HUES64 (cell line): ENCODE measurements at regions not wholly inside any gene's neighbourhood (a gene's known extent, or its start where the extent isn't known, plus 50 kb on each side); places are given as distances from the start of the nearest gene placed in this dataset.

ENCODE experiments used
- H3K27ac ChIP-seq: 2 replicates; pipeline ENCODE4 v1.7.0; 2013; ENCODE audit warnings: low read depth, low read length, inconsistent platforms
- H3K27me3 ChIP-seq: 2 replicates; pipeline ENCODE4 v1.6.1; 2013; ENCODE audit warnings: mild to moderate bottlenecking, low read length; ENCODE audit not compliant: insufficient read depth
- H3K36me3 ChIP-seq: 2 replicates; pipeline ENCODE4 v1.6.1; 2013; ENCODE audit warnings: mild to moderate bottlenecking, low read length; ENCODE audit not compliant: insufficient read depth
- H3K4me1 ChIP-seq: 2 replicates; pipeline ENCODE4 v1.6.1; 2013; ENCODE audit warnings: mild to moderate bottlenecking, low read length, moderate library complexity; ENCODE audit not compliant: insufficient read depth
- H3K4me3 ChIP-seq: 2 replicates; pipeline ENCODE4 v1.5.1; 2013; ENCODE audit warnings: mild to moderate bottlenecking, low read length, moderate library complexity
- H3K9ac ChIP-seq: 2 replicates; pipeline ENCODE4 v1.6.1; 2013; ENCODE audit warnings: mild to moderate bottlenecking, low read depth, low read length
- H3K9me3 ChIP-seq: 2 replicates; pipeline ENCODE4 v1.6.1; 2013; ENCODE audit warnings: low read depth, low read length; ENCODE audit not compliant: insufficient read depth
- WGBS: fragments of 150-250, 120-280 bp; methylation state at CpG from one replicate; pipeline ENCODE4 v1.1.7; 2013; ENCODE audit warnings: missing lambda C conversion rate; 5-methylcytosine and 5-hydroxymethylcytosine counted together

- Histone ChIP-seq H3K9ac (no peak overlapping the region), H3K27me3 (no peaks in the 10 kb centered on the region), H3K9me3 (no peaks in the 10 kb centered on the region), H3K4me1 (peaks cover 27% of the 10 kb centered on the region), H3K27ac (no peak overlapping the region), H3K4me3 (no peak overlapping the region), H3K36me3 (no peaks in the 10 kb centered on the region)
- WGBS: 93% methylated on average over 7 of the region's 7 CpGs
Observed at GRCh38 chr13:91132786-91133185, 214.7 kb upstream of the MIR17HG start.

- no peaks in the 10 kb centered on the region for H3K9me3 ChIP-seq
- H3K4me1 ChIP-seq: peaks cover 41% of the 10 kb centered on the region
- no peak overlapping the region for H3K9ac ChIP-seq
- no peaks in the 10 kb centered on the region for H3K36me3 ChIP-seq
- no peak overlapping the region for H3K27ac ChIP-seq
- no peak overlapping the region for H3K4me3 ChIP-seq
- H3K27me3 ChIP-seq: no peaks in the 10 kb centered on the region
- WGBS: 68% methylated on average over 11 of the region's 11 CpGs
Observed at GRCh38 chr13:91133941-91134802, 213.3 kb upstream of the MIR17HG start.

- H3K9ac ChIP-seq: no peak overlapping the region
- no peak overlapping the region for H3K27ac ChIP-seq
- peaks cover 45% of the 10 kb centered on the region for H3K4me1 ChIP-seq
- H3K27me3 ChIP-seq: no peaks in the 10 kb centered on the region
- no peak overlapping the region for H3K4me3 ChIP-seq
- 96% methylated on average over 2 of the region's 2 CpGs for whole genome bisulfite sequencing
- H3K36me3 ChIP-seq: no peaks in the 10 kb centered on the region
- H3K9me3 ChIP-seq: no peaks in the 10 kb centered on the region
Observed at GRCh38 chr13:91134803-91135184, 212.7 kb upstream of the MIR17HG start.

GRCh38 chr13:91135376-91135775 lies 212.1 kb upstream of the MIR17HG start:
- H3K27ac ChIP-seq: no peak overlapping the region
- H3K9me3 ChIP-seq: no peaks in the 10 kb centered on the region
- no peak overlapping the region for H3K4me3 ChIP-seq
- no peaks in the 10 kb centered on the region for H3K36me3 ChIP-seq
- peaks cover 48% of the 10 kb centered on the region for H3K4me1 ChIP-seq
- no peaks in the 10 kb centered on the region for H3K27me3 ChIP-seq
- H3K9ac ChIP-seq: no peak overlapping the region

GRCh38 chr13:91135968-91136367 lies 211.5 kb upstream of the MIR17HG start:
- Histone ChIP-seq H3K4me3 (no peak overlapping the region), H3K9me3 (no peaks in the 10 kb centered on the region), H3K27ac (no peak overlapping the region; the same call in 1 of the 2 replicates), H3K27me3 (no peaks in the 10 kb centered on the region), H3K4me1 (peaks cover 48% of the 10 kb centered on the region), H3K36me3 (no peaks in the 10 kb centered on the region), H3K9ac (no peak overlapping the region)

GRCh38 chr13:91136806-91137205 lies 210.7 kb upstream of the MIR17HG start:
- H3K9me3 ChIP-seq: no peaks in the 10 kb centered on the region
- no peak overlapping the region for H3K4me3 ChIP-seq
- no peaks in the 10 kb centered on the region for H3K27me3 ChIP-seq
- WGBS: 94% methylated on average over 2 of the region's 2 CpGs
- H3K36me3 ChIP-seq: no peaks in the 10 kb centered on the region
- peak overlapping the region; percentile 3; the same call in 1 of the 2 replicates for H3K27ac ChIP-seq
- H3K4me1 ChIP-seq: peaks cover 48% of the 10 kb centered on the region
- H3K9ac ChIP-seq: no peak overlapping the region

GRCh38 chr13:91139232-91139631 lies 208.3 kb upstream of the MIR17HG start:
- Histone ChIP-seq H3K36me3 (no peaks in the 10 kb centered on the region), H3K4me1 (peaks cover 48% of the 10 kb centered on the region), H3K4me3 (no peak overlapping the region), H3K9ac (no peak overlapping the region), H3K27me3 (no peaks in the 10 kb centered on the region), H3K9me3 (no peaks in the 10 kb centered on the region), H3K27ac (no peak overlapping the region)
- 89% methylated on average over 2 of the region's 2 CpGs for WGBS

- Histone ChIP-seq H3K36me3 (no peaks in the 10 kb centered on the region), H3K9ac (no peak overlapping the region), H3K9me3 (no peaks in the 10 kb centered on the region), H3K4me1 (peaks cover 32% of the 10 kb centered on the region), H3K27ac (no peak overlapping the region), H3K27me3 (no peaks in the 10 kb centered on the region), H3K4me3 (no peak overlapping the region)
- 91% methylated on average over 5 of the region's 5 CpGs for WGBS
Observed at GRCh38 chr13:91141543-91142061, 205.9 kb upstream of the MIR17HG start.

- Histone ChIP-seq H3K9me3 (no peaks in the 10 kb centered on the region), H3K4me3 (no peak overlapping the region), H3K27ac (no peak overlapping the region), H3K4me1 (peaks cover 23% of the 10 kb centered on the region), H3K36me3 (no peaks in the 10 kb centered on the region), H3K9ac (no peak overlapping the region), H3K27me3 (no peaks in the 10 kb centered on the region)
- 86% methylated on average over 1 of the region's 2 CpGs for WGBS
Observed at GRCh38 chr13:91142572-91142971, 204.9 kb upstream of the MIR17HG start.

- Histone ChIP-seq H3K4me1 (peaks cover 9% of the 10 kb centered on the region; the same call in 1 of the 2 replicates), H3K4me3 (no peak overlapping the region), H3K27ac (no peak overlapping the region), H3K27me3 (no peaks in the 10 kb centered on the region), H3K36me3 (no peaks in the 10 kb centered on the region), H3K9me3 (no peaks in the 10 kb centered on the region), H3K9ac (no peak overlapping the region)
- 83% methylated on average over 2 of the region's 2 CpGs for WGBS
Observed at GRCh38 chr13:91144054-91144453, 203.4 kb upstream of the MIR17HG start.

GRCh38 chr13:91144486-91144885 lies 203.0 kb upstream of the MIR17HG start:
- Histone ChIP-seq H3K36me3 (no peaks in the 10 kb centered on the region), H3K27ac (no peak overlapping the region), H3K27me3 (no peaks in the 10 kb centered on the region), H3K4me3 (no peak overlapping the region), H3K4me1 (peaks cover 4% of the 10 kb centered on the region; the same call in 1 of the 2 replicates), H3K9me3 (no peaks in the 10 kb centered on the region), H3K9ac (no peak overlapping the region)
- no CpG with 5 or more reads among the region's 2 CpGs for WGBS
